ENCODE measurements at regions not wholly inside any gene's neighbourhood (a gene's known extent, or its start where the extent isn't known, plus 50 kb on each side); places are given as distances from the start of the nearest gene placed in this dataset.
"Not testable (repeated sequence)": the region's sequence is repeated elsewhere in the genome, so short reads cannot be mapped to it uniquely, and the experiment has no call there.

GRCh38 chr4:149211876-149212275 lies 603.8 kb downstream of the IQCM start:
- H3K4me3 ChIP-seq (ENCODE audit: extremely low read depth, insufficient read depth, low read length, poor library complexity, severe bottlenecking) = no peak overlapping the region
- no peaks in the 10 kb centered on the region for H3K9me3 ChIP-seq (ENCODE audit: control insufficient read depth, low read length)
- H3K27ac ChIP-seq (ENCODE audit: low read depth, low read length, severe bottlenecking) = no peak overlapping the region
- H3K4me1 ChIP-seq (ENCODE audit: control insufficient read depth, insufficient read depth, low read length, poor library complexity, severe bottlenecking) = no peaks in the 10 kb centered on the region
- no peaks in the 10 kb centered on the region for H3K36me3 ChIP-seq (ENCODE audit: control insufficient read depth, insufficient read depth, low read length)
- WGBS, 2 experiments (ENCODE audit: insufficient coverage in 2 of 2) = 80% methylated on average over 1 of the region's 1 CpG; no CpG with 5 or more reads in 1 of the 2 experiments

DNA sequence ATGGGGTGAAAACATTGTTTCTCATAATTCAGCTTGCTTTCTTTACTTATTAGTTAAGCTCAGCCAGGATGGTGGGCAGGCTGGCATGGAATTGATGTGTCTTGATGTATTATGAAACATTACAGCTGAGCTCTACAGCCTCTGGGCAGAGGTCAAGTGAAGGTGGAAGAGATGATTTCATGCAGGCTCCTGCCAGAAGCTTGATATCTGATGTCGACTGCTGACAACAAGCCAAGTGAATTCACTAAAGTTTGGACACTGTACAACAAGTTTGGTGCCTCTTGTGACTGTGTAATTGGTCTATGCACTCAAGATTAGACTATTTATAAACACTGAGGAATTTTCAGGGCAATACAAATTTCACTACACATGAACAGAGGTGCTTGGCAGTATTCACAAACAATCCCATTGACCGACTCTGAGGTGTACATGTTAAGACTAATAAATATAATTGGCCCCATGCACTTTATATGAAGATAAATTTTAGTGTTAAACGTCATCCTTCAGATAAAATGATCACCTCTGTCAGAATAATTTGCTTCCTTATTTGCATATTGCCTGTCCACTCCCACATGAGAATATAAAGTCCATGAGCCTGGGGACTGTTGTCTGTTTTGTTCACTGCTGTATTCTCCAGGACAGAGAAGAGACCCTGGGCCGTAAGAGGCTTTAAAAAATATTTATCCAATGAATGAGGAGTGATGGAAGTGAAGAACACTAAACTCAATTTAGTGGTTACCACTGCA lies 612.2 kb downstream of the IQCM start:
- 92% methylated on average over 2 of the region's 4 CpGs; no CpG with 5 or more reads in 1 of the 2 experiments for WGBS, 2 experiments (ENCODE audit: insufficient coverage in 2 of 2)
- no peaks in the 10 kb centered on the region for H3K9me3 ChIP-seq (ENCODE audit: control insufficient read depth, low read length)
- H3K4me1 ChIP-seq (ENCODE audit: control insufficient read depth, insufficient read depth, low read length, poor library complexity, severe bottlenecking) = no peaks in the 10 kb centered on the region

DNA sequence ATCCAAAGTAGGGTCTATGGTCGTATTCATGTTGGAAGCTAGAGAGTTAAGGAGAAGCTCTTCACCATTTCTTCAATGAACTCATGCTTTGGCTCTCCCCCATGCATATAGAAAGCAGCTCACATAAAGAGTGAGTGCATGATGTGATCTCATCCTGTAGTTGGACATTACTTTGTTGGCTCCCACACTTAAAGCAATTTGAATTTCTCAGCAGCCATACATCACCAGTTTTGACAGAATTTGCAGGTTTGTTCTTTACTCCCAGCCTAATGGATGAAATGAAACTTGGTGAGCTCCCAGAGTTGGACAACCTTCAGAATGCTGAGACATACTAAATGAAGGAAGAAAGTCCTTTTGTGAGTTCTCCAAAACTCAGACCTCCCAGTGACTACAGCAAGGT lies 613.5 kb downstream of the IQCM start:
- no peak overlapping the region for H3K27ac ChIP-seq (ENCODE audit: low read depth, low read length, severe bottlenecking)
- H3K36me3 ChIP-seq (ENCODE audit: control insufficient read depth, insufficient read depth, low read length) = no peaks in the 10 kb centered on the region
- H3K9me3 ChIP-seq (ENCODE audit: control insufficient read depth, low read length) = no peaks in the 10 kb centered on the region
- H3K4me1 ChIP-seq (ENCODE audit: control insufficient read depth, insufficient read depth, low read length, poor library complexity, severe bottlenecking) = no peaks in the 10 kb centered on the region
- H3K4me3 ChIP-seq (ENCODE audit: extremely low read depth, insufficient read depth, low read length, poor library complexity, severe bottlenecking) = no peak overlapping the region
- WGBS, 2 experiments (ENCODE audit: insufficient coverage in 2 of 2) = 100% methylated on average over 1 of the region's 1 CpG; no CpG with 5 or more reads in 1 of the 2 experiments

More for the DNA sequence above, 612.2 kb downstream of the IQCM start:
- Histone ChIP-seq H3K36me3 (ENCODE audit: control insufficient read depth, insufficient read depth, low read length) (no peaks in the 10 kb centered on the region), H3K27ac (ENCODE audit: low read depth, low read length, severe bottlenecking) (no peak overlapping the region), H3K4me3 (ENCODE audit: extremely low read depth, insufficient read depth, low read length, poor library complexity, severe bottlenecking) (no peak overlapping the region)

DNA sequence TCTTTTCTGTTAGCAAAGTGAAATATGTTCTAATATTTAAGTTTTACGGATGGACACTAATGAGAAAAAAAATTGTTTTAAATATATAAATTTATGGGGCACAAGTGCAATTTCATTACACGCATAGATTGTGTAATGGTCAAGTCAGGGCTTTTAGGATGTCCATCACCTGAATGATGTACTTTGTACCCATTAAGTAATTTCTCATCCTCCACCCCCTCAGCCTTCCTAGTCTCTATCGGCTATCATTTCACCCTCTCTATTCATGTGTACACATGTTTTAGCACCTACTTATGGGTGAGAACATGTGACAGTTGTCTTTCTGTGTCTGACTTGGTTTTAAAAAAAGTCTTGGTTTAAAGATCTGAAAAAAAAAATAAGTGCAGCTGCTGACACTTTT lies 616.0 kb downstream of the IQCM start:
- no peaks in the 10 kb centered on the region for H3K9me3 ChIP-seq (ENCODE audit: control insufficient read depth, low read length)
- H3K4me1 ChIP-seq (ENCODE audit: control insufficient read depth, insufficient read depth, low read length, poor library complexity, severe bottlenecking) = no peaks in the 10 kb centered on the region
- H3K4me3 ChIP-seq (ENCODE audit: extremely low read depth, insufficient read depth, low read length, poor library complexity, severe bottlenecking) = no peak overlapping the region
- no peaks in the 10 kb centered on the region for H3K36me3 ChIP-seq (ENCODE audit: control insufficient read depth, insufficient read depth, low read length)
- H3K27ac ChIP-seq (ENCODE audit: low read depth, low read length, severe bottlenecking) = no peak overlapping the region
- WGBS, 2 experiments (ENCODE audit: insufficient coverage in 2 of 2) = 83% methylated on average over 1 of the region's 3 CpGs; no CpG with 5 or more reads in 1 of the 2 experiments

DNA sequence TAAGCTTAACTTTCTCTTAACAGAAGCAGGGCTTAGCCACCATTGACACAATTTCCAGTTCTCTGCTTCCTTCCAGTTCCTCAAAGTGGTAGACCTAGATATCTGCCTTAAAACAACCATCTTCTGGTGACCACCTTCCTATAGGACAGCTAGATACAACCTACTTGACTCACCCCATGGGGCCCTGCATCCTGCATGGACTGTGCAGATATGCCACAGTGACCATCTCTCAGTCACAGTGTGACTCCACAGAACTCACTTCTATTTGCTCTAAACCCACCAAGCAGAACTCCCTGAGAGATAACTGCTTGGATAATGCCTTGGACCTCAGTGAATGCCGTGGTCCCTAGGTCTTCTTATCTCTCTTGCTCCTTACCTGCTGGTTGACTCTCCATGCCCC lies 621.6 kb downstream of the IQCM start:
- WGBS, 2 experiments (ENCODE audit: insufficient coverage in 2 of 2) = 88 to 100% methylated on average over 1 of the region's 1 CpG
- no peak overlapping the region for H3K4me3 ChIP-seq (ENCODE audit: extremely low read depth, insufficient read depth, low read length, poor library complexity, severe bottlenecking)
- no peaks in the 10 kb centered on the region for H3K36me3 ChIP-seq (ENCODE audit: control insufficient read depth, insufficient read depth, low read length)
- no peaks in the 10 kb centered on the region for H3K9me3 ChIP-seq (ENCODE audit: control insufficient read depth, low read length)
- no peak overlapping the region for H3K27ac ChIP-seq (ENCODE audit: low read depth, low read length, severe bottlenecking)
- no peaks in the 10 kb centered on the region for H3K4me1 ChIP-seq (ENCODE audit: control insufficient read depth, insufficient read depth, low read length, poor library complexity, severe bottlenecking)

GRCh38 chr4:149187726-149188125 lies 627.9 kb downstream of the IQCM start:
- H3K4me1 ChIP-seq (ENCODE audit: control insufficient read depth, insufficient read depth, low read length, poor library complexity, severe bottlenecking) = no peaks in the 10 kb centered on the region
- no peak overlapping the region for H3K27ac ChIP-seq (ENCODE audit: low read depth, low read length, severe bottlenecking)
- H3K36me3 ChIP-seq (ENCODE audit: control insufficient read depth, insufficient read depth, low read length) = no peaks in the 10 kb centered on the region
- no peaks in the 10 kb centered on the region for H3K9me3 ChIP-seq (ENCODE audit: control insufficient read depth, low read length)
- H3K4me3 ChIP-seq (ENCODE audit: extremely low read depth, insufficient read depth, low read length, poor library complexity, severe bottlenecking) = no peak overlapping the region

DNA sequence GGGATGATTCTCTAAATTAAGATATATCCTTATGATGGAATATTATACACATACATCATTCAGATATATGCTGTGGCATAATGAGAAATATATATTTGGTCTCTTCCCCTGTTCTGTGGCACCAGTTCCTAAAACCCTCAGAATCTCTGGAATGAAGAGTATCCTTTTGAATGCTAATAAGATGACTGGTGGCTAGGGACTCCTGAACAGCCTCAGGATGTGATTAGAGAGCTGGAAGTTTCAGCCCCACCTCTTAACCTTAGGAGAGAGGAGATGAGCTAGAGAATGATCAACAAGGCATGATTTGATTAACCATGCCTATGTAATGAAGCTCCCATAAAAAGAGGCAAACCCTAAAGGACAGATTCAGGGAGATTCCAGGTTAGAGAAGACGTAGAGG lies 632.0 kb downstream of the IQCM start:
- Histone ChIP-seq H3K9me3 (ENCODE audit: control insufficient read depth, low read length) (no peaks in the 10 kb centered on the region), H3K4me1 (ENCODE audit: control insufficient read depth, insufficient read depth, low read length, poor library complexity, severe bottlenecking) (no peaks in the 10 kb centered on the region), H3K27ac (ENCODE audit: low read depth, low read length, severe bottlenecking) (no peak overlapping the region), H3K36me3 (ENCODE audit: control insufficient read depth, insufficient read depth, low read length) (no peaks in the 10 kb centered on the region), H3K4me3 (ENCODE audit: extremely low read depth, insufficient read depth, low read length, poor library complexity, severe bottlenecking) (no peak overlapping the region)
- 100% methylated on average over 1 of the region's 1 CpG; no CpG with 5 or more reads in 1 of the 2 experiments for WGBS, 2 experiments (ENCODE audit: insufficient coverage in 2 of 2)

DNA sequence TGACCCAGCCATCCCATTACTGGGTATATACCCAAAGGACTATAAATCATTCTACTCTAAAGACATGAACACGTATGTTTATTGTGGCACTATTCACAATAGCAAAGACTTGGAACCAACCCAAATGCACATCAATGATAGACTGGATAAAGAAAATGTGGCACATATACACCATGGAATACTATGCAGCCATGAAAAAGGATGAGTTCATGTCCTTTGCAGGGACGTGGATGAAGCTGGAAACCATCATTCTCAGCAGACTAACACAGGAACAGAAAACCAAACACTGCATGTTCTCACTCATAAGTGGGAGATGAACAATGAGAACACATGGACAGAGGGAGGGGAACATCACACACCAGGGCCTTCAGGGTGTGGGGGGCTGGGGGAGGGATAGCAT lies 634.2 kb downstream of the IQCM start:
- H3K36me3 ChIP-seq (ENCODE audit: control insufficient read depth, insufficient read depth, low read length); H3K27ac ChIP-seq (ENCODE audit: low read depth, low read length, severe bottlenecking); H3K4me1 ChIP-seq (ENCODE audit: control insufficient read depth, insufficient read depth, low read length, poor library complexity, severe bottlenecking); H3K4me3 ChIP-seq (ENCODE audit: extremely low read depth, insufficient read depth, low read length, poor library complexity, severe bottlenecking); H3K9me3 ChIP-seq (ENCODE audit: control insufficient read depth, low read length): not testable (repeated sequence)
- no CpG with 5 or more reads among the region's 2 CpGs for WGBS, 2 experiments (ENCODE audit: insufficient coverage in 2 of 2)

GRCh38 chr4:149176039-149176438 lies 639.6 kb downstream of the IQCM start:
- Histone ChIP-seq H3K36me3 (ENCODE audit: control insufficient read depth, insufficient read depth, low read length) (no peaks in the 10 kb centered on the region), H3K4me3 (ENCODE audit: extremely low read depth, insufficient read depth, low read length, poor library complexity, severe bottlenecking) (no peak overlapping the region), H3K27ac (ENCODE audit: low read depth, low read length, severe bottlenecking) (no peak overlapping the region), H3K9me3 (ENCODE audit: control insufficient read depth, low read length) (peaks cover 2% of the 10 kb centered on the region), H3K4me1 (ENCODE audit: control insufficient read depth, insufficient read depth, low read length, poor library complexity, severe bottlenecking) (no peaks in the 10 kb centered on the region)
- 40 to 59% methylated on average over 3 to 4 of the region's 5 CpGs for WGBS, 2 experiments (ENCODE audit: insufficient coverage in 2 of 2)

- 94 to 96% methylated on average over 2 to 5 of the region's 5 CpGs for WGBS, 2 experiments (ENCODE audit: insufficient coverage in 2 of 2)
- Histone ChIP-seq H3K4me3 (ENCODE audit: extremely low read depth, insufficient read depth, low read length, poor library complexity, severe bottlenecking) (no peak overlapping the region), H3K27ac (ENCODE audit: low read depth, low read length, severe bottlenecking) (no peak overlapping the region), H3K9me3 (ENCODE audit: control insufficient read depth, low read length) (peaks cover 2% of the 10 kb centered on the region), H3K4me1 (ENCODE audit: control insufficient read depth, insufficient read depth, low read length, poor library complexity, severe bottlenecking) (no peaks in the 10 kb centered on the region), H3K36me3 (ENCODE audit: control insufficient read depth, insufficient read depth, low read length) (no peaks in the 10 kb centered on the region)
Measured at GRCh38 chr4:149175549-149175948, 640.1 kb downstream of the IQCM start.

- H3K36me3 ChIP-seq (ENCODE audit: control insufficient read depth, insufficient read depth, low read length) = no peaks in the 10 kb centered on the region
- no peaks in the 10 kb centered on the region for H3K4me1 ChIP-seq (ENCODE audit: control insufficient read depth, insufficient read depth, low read length, poor library complexity, severe bottlenecking)
- 82 to 100% methylated on average over 2 of the region's 6 CpGs for WGBS, 2 experiments (ENCODE audit: insufficient coverage in 2 of 2)
- no peak overlapping the region for H3K4me3 ChIP-seq (ENCODE audit: extremely low read depth, insufficient read depth, low read length, poor library complexity, severe bottlenecking)
- peaks cover 2% of the 10 kb centered on the region for H3K9me3 ChIP-seq (ENCODE audit: control insufficient read depth, low read length)
- no peak overlapping the region for H3K27ac ChIP-seq (ENCODE audit: low read depth, low read length, severe bottlenecking)
Measured at GRCh38 chr4:149173241-149174013, 642.2 kb downstream of the IQCM start.

Data from mesodermal cell (in vitro differentiated cells).